WTC11 (cell line): ENCODE measurements at regions not wholly inside any gene's neighbourhood (a gene's known extent, or its start where the extent isn't known, plus 50 kb on each side); places are given as distances from the start of the nearest gene placed in this dataset.

Source experiments
- CBFB ChIP-seq: sonication (generic); formaldehyde crosslinking; IDR thresholded peaks from 2 replicates; pipeline ENCODE4 v1.8.1; 2022; ENCODE audit warnings: mild to moderate bottlenecking, low read depth, missing genetic modification reagents
- CREB1 ChIP-seq: sonication (generic); formaldehyde crosslinking; IDR thresholded peaks from 2 replicates; pipeline ENCODE4 v1.8.0; 2023; ENCODE audit warnings: mild to moderate bottlenecking, missing genetic modification reagents
- CTCF ChIP-seq: fragments of 200-600 bp; IDR thresholded peaks from 2 replicates; pipeline ENCODE4 v1.8.0; 2022; ENCODE audit warnings: antibody characterized with exemption
- IRF2 ChIP-seq: sonication (generic); formaldehyde crosslinking; IDR thresholded peaks from 2 replicates; pipeline ENCODE4 v1.8.0; 2022; ENCODE audit warnings: low read depth, missing genetic modification reagents, borderline replicate concordance
- MLX ChIP-seq: sonication (generic); formaldehyde crosslinking; IDR thresholded peaks from 2 replicates; pipeline ENCODE4 v1.8.1; 2023; ENCODE audit warnings: mild to moderate bottlenecking, missing genetic modification reagents, moderate library complexity
- TCF7 ChIP-seq: sonication (generic); formaldehyde crosslinking; IDR thresholded peaks from 2 replicates; pipeline ENCODE4 v1.8.0; 2022; ENCODE audit warnings: mild to moderate bottlenecking, low read depth, missing genetic modification reagents, moderate library complexity
- ZNF121 ChIP-seq: sonication (generic); formaldehyde crosslinking; IDR thresholded peaks from 2 replicates; pipeline ENCODE4 v1.8.0; 2023; ENCODE audit warnings: missing genetic modification reagents
- ZSCAN18 ChIP-seq: fragments of 250-450 bp; sonication (Bioruptor Pico); IDR thresholded peaks from 2 replicates; pipeline ENCODE4 v2.1.2; 2022; ENCODE audit warnings: mild to moderate bottlenecking, moderate library complexity
- TF ChIP-seq, protein P1 (sequence below): sonication (generic); formaldehyde crosslinking; IDR thresholded peaks from 2 replicates; pipeline ENCODE4 v1.8.1; 2023; ENCODE audit warnings: mild to moderate bottlenecking, missing genetic modification reagents, moderate library complexity
- TF ChIP-seq, protein P2 (sequence below): sonication (generic); formaldehyde crosslinking; IDR thresholded peaks from 2 replicates; pipeline ENCODE4 v1.8.1; 2023; ENCODE audit warnings: mild to moderate bottlenecking, missing genetic modification reagents

- TF ChIP-seq ZNF121 (CRISPR knock-in tag) (no peak), CTCF (no peak), MLX (CRISPR knock-in tag) (no peak), CBFB (no peak), IRF2 (CRISPR knock-in tag) (no peak), TCF7 (CRISPR knock-in tag) (no peak), CREB1 (CRISPR knock-in tag) (no peak), ZSCAN18 (CRISPR knock-in tag) (no peak)
- TF ChIP-seq, protein P1, sequence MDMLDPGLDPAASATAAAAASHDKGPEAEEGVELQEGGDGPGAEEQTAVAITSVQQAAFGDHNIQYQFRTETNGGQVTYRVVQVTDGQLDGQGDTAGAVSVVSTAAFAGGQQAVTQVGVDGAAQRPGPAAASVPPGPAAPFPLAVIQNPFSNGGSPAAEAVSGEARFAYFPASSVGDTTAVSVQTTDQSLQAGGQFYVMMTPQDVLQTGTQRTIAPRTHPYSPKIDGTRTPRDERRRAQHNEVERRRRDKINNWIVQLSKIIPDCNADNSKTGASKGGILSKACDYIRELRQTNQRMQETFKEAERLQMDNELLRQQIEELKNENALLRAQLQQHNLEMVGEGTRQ (CRISPR knock-in tag), result no peak
- TF ChIP-seq, protein P2, sequence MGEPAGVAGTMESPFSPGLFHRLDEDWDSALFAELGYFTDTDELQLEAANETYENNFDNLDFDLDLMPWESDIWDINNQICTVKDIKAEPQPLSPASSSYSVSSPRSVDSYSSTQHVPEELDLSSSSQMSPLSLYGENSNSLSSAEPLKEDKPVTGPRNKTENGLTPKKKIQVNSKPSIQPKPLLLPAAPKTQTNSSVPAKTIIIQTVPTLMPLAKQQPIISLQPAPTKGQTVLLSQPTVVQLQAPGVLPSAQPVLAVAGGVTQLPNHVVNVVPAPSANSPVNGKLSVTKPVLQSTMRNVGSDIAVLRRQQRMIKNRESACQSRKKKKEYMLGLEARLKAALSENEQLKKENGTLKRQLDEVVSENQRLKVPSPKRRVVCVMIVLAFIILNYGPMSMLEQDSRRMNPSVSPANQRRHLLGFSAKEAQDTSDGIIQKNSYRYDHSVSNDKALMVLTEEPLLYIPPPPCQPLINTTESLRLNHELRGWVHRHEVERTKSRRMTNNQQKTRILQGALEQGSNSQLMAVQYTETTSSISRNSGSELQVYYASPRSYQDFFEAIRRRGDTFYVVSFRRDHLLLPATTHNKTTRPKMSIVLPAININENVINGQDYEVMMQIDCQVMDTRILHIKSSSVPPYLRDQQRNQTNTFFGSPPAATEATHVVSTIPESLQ (CRISPR knock-in tag), result no peak
Measured at GRCh38 chr1:182181167-182181572, 119.7 kb upstream of the ZNF648 start.
